H1 (cell line): ENCODE measurements at regions not wholly inside any gene's neighbourhood (a gene's known extent, or its start where the extent isn't known, plus 50 kb on each side); places are given as distances from the start of the nearest gene placed in this dataset.

ENCODE experiments used
- CTCF ChIA-PET: fragments of 300-600 bp; sonication (Branson Sonifier 250); formaldehyde crosslinking; loops from one replicate; lab custom pipeline; 2021; ENCODE audit not compliant: partially characterized antibody; lab: Charles Lee
- POLR2A ChIA-PET: fragments of 300-600 bp; sonication (Branson Sonifier 250); formaldehyde crosslinking; loops from one replicate; lab custom pipeline; 2021; ENCODE audit warnings: inconsistent platforms; ENCODE audit not compliant: partially characterized antibody; lab: Charles Lee
- DNase-seq, 2 experiments: peaks; one replicate each; pipeline versions ENCODE4 v3.0.0 to v3.0.0-alpha.2; 2010 to 2022; ENCODE audit warnings: low spot score in 2 of 2, low read depth in 1 of 2, mixed read lengths in 1 of 2
- FAIRE-seq: peaks from 2 replicates; lab custom pipeline; 2011; peaks lifted over from hg19 to GRCh38; lab: Jason Lieb, UNC
- H2AFZ ChIP-seq: 2 replicates; pipeline ENCODE4 v1.8.1; 2012; ENCODE audit warnings: low read length, inconsistent platforms
- H2AK5ac ChIP-seq: 2 replicates; pipeline ENCODE4 v1.6.1; 2013; ENCODE audit warnings: low read depth, low read length
- H2BK120ac ChIP-seq: replicated peaks from 2 replicates; pipeline ENCODE3; 2013; ENCODE audit warnings: low read depth, low read length, inconsistent platforms
- H2BK12ac ChIP-seq: 2 replicates; pipeline ENCODE4 v1.6.1; 2013; ENCODE audit warnings: low read depth, low read length
- H2BK15ac ChIP-seq: 2 replicates; pipeline ENCODE4 v1.6.1; 2013; ENCODE audit warnings: low read length
- H2BK20ac ChIP-seq: 2 replicates; pipeline ENCODE4 v1.6.1; 2013; ENCODE audit warnings: low read length
- H2BK5ac ChIP-seq: 2 replicates; pipeline ENCODE4 v1.6.1; 2013; ENCODE audit warnings: low read depth, low read length
- H3K14ac ChIP-seq: 2 replicates; pipeline ENCODE4 v1.6.1; 2013; ENCODE audit warnings: inconsistent platforms; ENCODE audit not compliant: insufficient read length
- H3K18ac ChIP-seq: 2 replicates; pipeline ENCODE4 v1.6.1; 2013; ENCODE audit warnings: low read length; ENCODE audit errors: extremely low read depth
- H3K23ac ChIP-seq: 2 replicates; pipeline ENCODE4 v1.6.1; 2013; ENCODE audit warnings: inconsistent platforms; ENCODE audit not compliant: insufficient read length
- H3K23me2 ChIP-seq: 2 replicates; pipeline ENCODE4 v1.6.1; 2013; ENCODE audit warnings: low read depth, low read length
- H3K27ac ChIP-seq: 2 replicates; pipeline ENCODE4 v1.6.1; 2011; ENCODE audit warnings: low read depth, low read length, inconsistent platforms
- H3K27me3 ChIP-seq, 4 experiments: replicated peaks in 1 of 4; 1 replicate in 1 of 4; 2 replicates in 3 of 4; pipeline versions ENCODE4 v1.6.1 to v1.8.1; 2011 to 2013; ENCODE audit warnings: low read length in 3 of 4, mild to moderate bottlenecking in 3 of 4, inconsistent platforms in 2 of 4, mixed read lengths in 2 of 4, moderate library complexity in 1 of 4; ENCODE audit not compliant: control insufficient read depth in 3 of 4, insufficient read depth in 3 of 4; ENCODE audit errors: extremely low read depth in 1 of 4
- H3K36me3 ChIP-seq, 4 experiments: 2 replicates each; pipeline versions ENCODE4 v1.6.1 to v1.8.1; 2011 to 2013; ENCODE audit warnings: mild to moderate bottlenecking in 4 of 4, low read length in 3 of 4, moderate library complexity in 2 of 4, control low read depth in 1 of 4, inconsistent platforms in 1 of 4; ENCODE audit not compliant: insufficient read depth in 4 of 4, control insufficient read depth in 2 of 4
- H3K4ac ChIP-seq: replicated peaks from 2 replicates; pipeline ENCODE3; 2013; ENCODE audit warnings: low read length, low read depth, mixed read lengths, inconsistent platforms; ENCODE audit not compliant: insufficient read length
- H3K4me1 ChIP-seq, 4 experiments: replicated peaks in 1 of 4; 1 replicate in 1 of 4; 2 replicates in 3 of 4; pipeline versions ENCODE4 v1.6.1 to v1.8.1; 2011 to 2013; ENCODE audit warnings: low read length in 3 of 4, inconsistent platforms in 2 of 4, mixed read lengths in 1 of 4; ENCODE audit not compliant: insufficient read depth in 4 of 4, control insufficient read depth in 3 of 4
- H3K4me2 ChIP-seq, 2 experiments: 2 replicates each; pipeline versions ENCODE4 v1.6.1 to v1.8.1; 2011 to 2013; ENCODE audit warnings: low read depth in 2 of 2, low read length in 2 of 2, control low read depth in 1 of 2, inconsistent platforms in 1 of 2, mild to moderate bottlenecking in 1 of 2; ENCODE audit not compliant: insufficient read depth in 1 of 2
- H3K4me3 ChIP-seq, 4 experiments: fragments of 200-600, 300-600 bp in 1 of 4; sonication (generic), shearing (Covaris generic), sonication (Bioruptor Twin) in 1 of 4; 2 replicates each; pipeline versions ENCODE4 v1.5.1 to v1.8.1; 2011 to 2016; ENCODE audit warnings: low read length in 4 of 4, low read depth in 3 of 4, control low read depth in 2 of 4, inconsistent platforms in 2 of 4, mild to moderate bottlenecking in 2 of 4, mixed read lengths in 1 of 4, moderate library complexity in 1 of 4; ENCODE audit not compliant: insufficient read depth in 2 of 4; ENCODE audit errors: extremely low read depth in 1 of 4
- H3K56ac ChIP-seq: replicated peaks from 2 replicates; pipeline ENCODE3; 2013; ENCODE audit warnings: low read depth, mild to moderate bottlenecking, mixed read lengths, low read length, inconsistent platforms; ENCODE audit not compliant: insufficient read length
- H3K79me1 ChIP-seq: 2 replicates; pipeline ENCODE4 v1.6.1; 2013; ENCODE audit warnings: low read depth, low read length, control low read depth
- H3K79me2 ChIP-seq, 2 experiments: 2 replicates each; pipeline versions ENCODE4 v1.6.1 to v1.8.1; 2012 to 2013; ENCODE audit warnings: low read length in 2 of 2, mild to moderate bottlenecking in 2 of 2, inconsistent platforms in 1 of 2; ENCODE audit not compliant: insufficient read depth in 2 of 2, control insufficient read depth in 1 of 2
- H3K9ac ChIP-seq, 4 experiments: replicated peaks in 1 of 4; 1 replicate in 1 of 4; 2 replicates in 3 of 4; pipeline versions ENCODE4 v1.6.1 to v1.8.1; 2011 to 2013; ENCODE audit warnings: low read depth in 3 of 4, low read length in 3 of 4, control low read depth in 2 of 4, mild to moderate bottlenecking in 2 of 4, moderate library complexity in 2 of 4, inconsistent platforms in 1 of 4; ENCODE audit errors: extremely low read depth in 1 of 4
- H3K9me3 ChIP-seq, 2 experiments: 2 replicates each; pipeline versions ENCODE4 v1.6.1 to v1.8.1; 2012 to 2013; ENCODE audit warnings: mild to moderate bottlenecking in 2 of 2, moderate library complexity in 2 of 2, control low read depth in 1 of 2, inconsistent platforms in 1 of 2, low read depth in 1 of 2, low read length in 1 of 2, mixed read lengths in 1 of 2; ENCODE audit not compliant: insufficient read depth in 2 of 2
- H4K20me1 ChIP-seq, 2 experiments: replicated peaks in 1 of 2; 2 replicates each; pipeline versions ENCODE3 to v1.8.1; 2011 to 2013; ENCODE audit warnings: inconsistent platforms in 2 of 2, low read length in 2 of 2, mild to moderate bottlenecking in 1 of 2; ENCODE audit not compliant: insufficient read depth in 2 of 2, control insufficient read depth in 1 of 2
- H4K5ac ChIP-seq: 2 replicates; pipeline ENCODE4 v1.6.1; 2013; ENCODE audit warnings: low read length, low read depth, mixed read lengths, inconsistent platforms; ENCODE audit not compliant: insufficient read length
- H4K8ac ChIP-seq: 2 replicates; pipeline ENCODE4 v1.8.0; 2013; ENCODE audit warnings: mild to moderate bottlenecking, moderate library complexity, low read length, inconsistent platforms; ENCODE audit not compliant: insufficient read depth; ENCODE audit errors: extremely low read depth
- H4K91ac ChIP-seq: replicated peaks from 2 replicates; pipeline ENCODE3; 2013; ENCODE audit warnings: low read length, mixed read lengths, inconsistent platforms; ENCODE audit not compliant: insufficient read length
- CREB1 ChIP-seq: IDR thresholded peaks from 2 replicates; pipeline ENCODE4 v1.6.1; 2012; ENCODE audit warnings: inconsistent platforms
- EGR1 ChIP-seq: IDR thresholded peaks from 2 replicates; pipeline ENCODE4 v1.6.1; 2011; ENCODE audit warnings: low read depth, low read length, borderline replicate concordance
- FOSL1 ChIP-seq: IDR thresholded peaks from 2 replicates; pipeline ENCODE4 v1.6.1; 2011; ENCODE audit warnings: mild to moderate bottlenecking, low read depth, low read length, moderate library complexity; ENCODE audit not compliant: insufficient read depth
- HDAC2 ChIP-seq, 2 experiments: fragments of 300-600 bp in 1 of 2; sonication (generic) in 1 of 2; IDR thresholded peaks; 2 replicates each; pipeline ENCODE4 v1.6.1; 2011 to 2012; ENCODE audit warnings: low read depth in 2 of 2, low read length in 2 of 2, mild to moderate bottlenecking in 2 of 2, moderate library complexity in 2 of 2, borderline replicate concordance in 1 of 2, inconsistent platforms in 1 of 2
- JUND ChIP-seq: IDR thresholded peaks from 2 replicates; pipeline ENCODE4 v1.6.1; 2011; ENCODE audit warnings: mild to moderate bottlenecking, improper control_type of control experiment, low read length
- KDM5A ChIP-seq: fragments of 200-600 bp; IDR thresholded peaks from 2 replicates; pipeline ENCODE4 v1.7.1; 2012; ENCODE audit warnings: mild to moderate bottlenecking, low read length, inconsistent platforms, mixed read lengths
- PHF8 ChIP-seq: fragments of 200-600 bp; sonication (generic); conservative IDR thresholded peaks from 2 replicates; pipeline ENCODE4 v1.7.1; 2012; ENCODE audit warnings: low read depth, mild to moderate bottlenecking, inconsistent platforms, low read length, moderate library complexity
- POLR2AphosphoS5 ChIP-seq: IDR thresholded peaks from 2 replicates; pipeline ENCODE4 v1.6.1; 2011; ENCODE audit warnings: low read depth, low read length
- SAP30 ChIP-seq: fragments of 300-600 bp; sonication (generic); IDR thresholded peaks from 2 replicates; pipeline ENCODE4 v1.7.1; 2012; ENCODE audit warnings: low read length, moderate library complexity, mild to moderate bottlenecking, inconsistent platforms; ENCODE audit not compliant: insufficient read depth, insufficient replicate concordance
- SIX5 ChIP-seq: IDR thresholded peaks from 2 replicates; pipeline ENCODE4 v1.6.1; 2011; ENCODE audit warnings: mild to moderate bottlenecking, low read depth, low read length
- TEAD4 ChIP-seq: IDR thresholded peaks from 2 replicates; pipeline ENCODE4 v1.6.1; 2012; ENCODE audit warnings: low read depth, low read length, inconsistent platforms, mixed read lengths
- WGBS, 2 experiments: shearing (Covaris generic) in 1 of 2; methylation state at CpG; one replicate each; pipeline versions ENCODE4 v1.1.6 to v1.1.7; 2013 to 2015; ENCODE audit warnings: low lambda C conversion rate in 2 of 2, mixed read lengths in 2 of 2, inconsistent platforms in 1 of 2, low coverage in 1 of 2, missing lambda C conversion rate in 1 of 2; ENCODE audit not compliant: insufficient replicate concordance in 2 of 2, insufficient coverage in 1 of 2, insufficient read length in 1 of 2; ENCODE audit errors: extremely low coverage in 1 of 2, missing lambda C conversion rate in 1 of 2; 5-methylcytosine and 5-hydroxymethylcytosine counted together
- TF ChIP-seq, protein P1 (sequence below): IDR thresholded peaks from 2 replicates; pipeline ENCODE4 v1.6.1; 2011; ENCODE audit warnings: low read depth, mild to moderate bottlenecking, low read length; ENCODE audit not compliant: insufficient read depth

DNA sequence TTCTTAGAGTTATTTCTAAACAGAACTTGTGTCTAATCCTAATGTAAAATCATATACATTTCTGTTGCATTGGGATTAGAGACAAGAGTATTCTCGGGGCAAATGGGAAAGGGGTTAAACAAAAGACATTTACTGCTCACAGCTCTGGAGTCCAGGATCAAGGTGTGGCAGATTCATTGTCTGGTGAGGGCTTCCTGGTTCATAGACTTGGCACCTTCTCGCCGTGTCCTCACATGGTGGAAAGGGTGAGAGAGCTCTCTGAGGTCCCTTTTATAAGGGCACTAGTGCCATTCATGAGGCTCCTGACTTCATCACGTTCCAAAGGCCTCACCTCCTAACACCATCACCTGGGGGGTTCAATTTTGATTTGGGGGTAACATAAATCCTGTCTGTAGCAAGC is 90.3 kb upstream of the PRKX start:
- WGBS, 2 experiments, result 93% methylated on average over 4 of the region's 4 CpGs; no CpG with 5 or more reads in 1 of the 2 experiments
- TF ChIP-seq KDM5A (no peak), EGR1 (no peak), SIX5 (no peak), SAP30 (no peak), POLR2AphosphoS5 (no peak), PHF8 (no peak), JUND (no peak), HDAC2 (IDR thresholded peaks at IDR 0.05; ENCODE audit: borderline replicate concordance in 1 of 2, low read depth in 2 of 2, low read length in 2 of 2) (no peak), CREB1 (no peak), FOSL1 (no peak), TEAD4 (no peak)
- TF ChIP-seq, protein P1, sequence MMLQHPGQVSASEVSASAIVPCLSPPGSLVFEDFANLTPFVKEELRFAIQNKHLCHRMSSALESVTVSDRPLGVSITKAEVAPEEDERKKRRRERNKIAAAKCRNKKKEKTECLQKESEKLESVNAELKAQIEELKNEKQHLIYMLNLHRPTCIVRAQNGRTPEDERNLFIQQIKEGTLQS, result no peak

More for the DNA sequence above, 90.3 kb upstream of the PRKX start:
- no peak overlapping the region for H2BK5ac ChIP-seq
- no peak overlapping the region for H3K4me2 ChIP-seq
- CTCF ChIA-PET, result no interaction called here
- no peak overlapping the region for H3K18ac ChIP-seq
- no peak overlapping the region for H3K9ac ChIP-seq
- no peaks in the 10 kb centered on the region for H3K36me3 ChIP-seq
- H3K79me2 ChIP-seq, result no peaks in the 10 kb centered on the region
- H3K79me1 ChIP-seq, result no peaks in the 10 kb centered on the region
- H2BK120ac ChIP-seq, result no peak overlapping the region
- no peak overlapping the region for H3K4me3 ChIP-seq
- H3K23ac ChIP-seq, result no peak overlapping the region
- H2AFZ ChIP-seq, result no peak overlapping the region
- H3K27ac ChIP-seq, result no peak overlapping the region
- H2BK20ac ChIP-seq, result no peak overlapping the region
- H3K4me1 ChIP-seq, result no peaks in the 10 kb centered on the region; a peak in 1 of 7 replicates
- H3K23me2 ChIP-seq, result no peaks in the 10 kb centered on the region
- FAIRE-seq (no peak), DNase-seq (no peak)
- no peak overlapping the region for H2BK12ac ChIP-seq
- no peak overlapping the region for H2BK15ac ChIP-seq
- no peak overlapping the region for H3K14ac ChIP-seq
- H4K91ac ChIP-seq, result no peak overlapping the region
- H3K4ac ChIP-seq, result no peak overlapping the region
- no peaks in the 10 kb centered on the region for H3K9me3 ChIP-seq
- H2AK5ac ChIP-seq, result no peak overlapping the region
- H4K5ac ChIP-seq, result no peak overlapping the region
- H3K27me3 ChIP-seq, result no peaks in the 10 kb centered on the region
- H3K56ac ChIP-seq, result no peak overlapping the region
- POLR2A ChIA-PET, result no interaction called here
- no peak overlapping the region for H4K8ac ChIP-seq
- no peaks in the 10 kb centered on the region for H4K20me1 ChIP-seq
